Neural cell (in vitro differentiated cells): ENCODE measurements at regions not wholly inside any gene's neighbourhood (a gene's known extent, or its start where the extent isn't known, plus 50 kb on each side); places are given as distances from the start of the nearest gene placed in this dataset.

Experiments used
- H2AFZ ChIP-seq: fragments of 200-600, 300-800 bp; sonication (generic), shearing (Covaris generic); 2 replicates; pipeline ENCODE4 v1.6.0; 2014; ENCODE audit warnings: low read depth, mild to moderate bottlenecking, antibody characterized with exemption, low read length, moderate library complexity
- H3F3A ChIP-seq: fragments of 200-600 bp; shearing (Covaris generic); 2 replicates; pipeline ENCODE4 v1.6.1; 2016; ENCODE audit warnings: mild to moderate bottlenecking, moderate library complexity, mixed read lengths, antibody characterized with exemption, low read length; ENCODE audit not compliant: insufficient read depth, poor library complexity, severe bottlenecking
- H3K27ac ChIP-seq: fragments of 200-600, 300-800 bp; sonication (generic), shearing (Covaris generic); 2 replicates; pipeline ENCODE4 v1.5.1; 2014; ENCODE audit warnings: mild to moderate bottlenecking, low read length, moderate library complexity
- H3K27me3 ChIP-seq: fragments of 300-800, 200-600 bp; sonication (generic), shearing (Covaris generic); 2 replicates; pipeline ENCODE4 v1.6.0; 2014; ENCODE audit warnings: mild to moderate bottlenecking, low read depth, low read length, moderate library complexity; ENCODE audit not compliant: insufficient read depth
- H3K36me3 ChIP-seq: fragments of 300-800, 200-600 bp; sonication (generic), shearing (Covaris generic); 2 replicates; pipeline ENCODE4 v1.5.1; 2014; ENCODE audit warnings: mild to moderate bottlenecking, antibody characterized with exemption, low read length, moderate library complexity; ENCODE audit not compliant: insufficient read depth
- H3K4me2 ChIP-seq: fragments of 300-800, 200-600 bp; sonication (generic), shearing (Covaris generic); 2 replicates; pipeline ENCODE4 v1.6.0; 2014; ENCODE audit warnings: mild to moderate bottlenecking, low read length
- H3K4me3 ChIP-seq: fragments of 300-800, 200-600 bp; sonication (generic), shearing (Covaris generic); 2 replicates; pipeline ENCODE4 v1.5.1; 2014; ENCODE audit warnings: mild to moderate bottlenecking, low read length, moderate library complexity
- H3K79me2 ChIP-seq: fragments of 200-600 bp; shearing (Covaris generic); replicated peaks from 2 replicates; pipeline ENCODE4 v1.6.0; 2014; ENCODE audit warnings: mild to moderate bottlenecking, low read length, moderate library complexity; ENCODE audit not compliant: insufficient read depth
- H3K9ac ChIP-seq: fragments of 300-800, 200-600 bp; sonication (generic), shearing (Covaris generic); 2 replicates; pipeline ENCODE4 v1.6.1; 2016; ENCODE audit warnings: mild to moderate bottlenecking, low read length, mixed read lengths
- H3K9me2 ChIP-seq: fragments of 200-600 bp; shearing (Covaris generic); 2 replicates; pipeline ENCODE4 v1.6.1; 2016; ENCODE audit warnings: mild to moderate bottlenecking, low read length, mixed read lengths; ENCODE audit not compliant: insufficient read depth
- H3K9me3 ChIP-seq: fragments of 200-600, 300-800 bp; sonication (generic), shearing (Covaris generic); 2 replicates; pipeline ENCODE4 v1.6.1; 2016; ENCODE audit warnings: mild to moderate bottlenecking, mixed run types, low read length, moderate library complexity, mixed read lengths
- H4K20me1 ChIP-seq: fragments of 200-600 bp; shearing (Covaris generic); 2 replicates; pipeline ENCODE4 v1.6.1; 2016; ENCODE audit warnings: mild to moderate bottlenecking, mixed run types; ENCODE audit not compliant: insufficient read depth
- CTCF ChIP-seq: fragments of 450-650 bp; IDR thresholded peaks from 2 replicates; pipeline ENCODE4 v1.5.1; 2014; ENCODE audit warnings: antibody characterized with exemption, mild to moderate bottlenecking, moderate library complexity; ENCODE audit not compliant: poor library complexity, severe bottlenecking
- EP300 ChIP-seq: fragments of 450-650 bp; conservative IDR thresholded peaks from 2 replicates; pipeline ENCODE4 v1.6.1; 2014; ENCODE audit warnings: antibody characterized with exemption, mild to moderate bottlenecking, moderate library complexity; ENCODE audit not compliant: poor library complexity, severe bottlenecking
- EZH2 ChIP-seq: fragments of 200-600, 300-800 bp; shearing (Covaris generic), sonication (generic); IDR thresholded peaks from 2 replicates; pipeline ENCODE4 v1.6.1; 2014; ENCODE audit warnings: antibody characterized with exemption, low read length, borderline replicate concordance, mild to moderate bottlenecking; ENCODE audit not compliant: insufficient read depth, poor library complexity, severe bottlenecking
- MXI1 ChIP-seq: fragments of 450-650 bp; conservative IDR thresholded peaks from 2 replicates; pipeline ENCODE4 v1.6.1; 2014; ENCODE audit warnings: antibody characterized with exemption, mild to moderate bottlenecking; ENCODE audit not compliant: poor library complexity, severe bottlenecking
- POLR2AphosphoS5 ChIP-seq: IDR thresholded peaks from 2 replicates; pipeline ENCODE4 v1.6.1; 2012
- RAD21 ChIP-seq: fragments of 450-650 bp; conservative IDR thresholded peaks from 2 replicates; pipeline ENCODE4 v1.6.1; 2014; ENCODE audit warnings: antibody characterized with exemption, mild to moderate bottlenecking, moderate library complexity
- REST ChIP-seq: IDR thresholded peaks from 2 replicates; pipeline ENCODE4 v1.6.1; 2012; ENCODE audit warnings: borderline replicate concordance
- SMC3 ChIP-seq: fragments of 450-650 bp; conservative IDR thresholded peaks from 2 replicates; pipeline ENCODE4 v1.6.1; 2014; ENCODE audit warnings: antibody characterized with exemption, mild to moderate bottlenecking, moderate library complexity; ENCODE audit not compliant: poor library complexity
- TAF1 ChIP-seq: IDR thresholded peaks from 2 replicates; pipeline ENCODE4 v1.6.1; 2012; ENCODE audit warnings: low read depth

- TF ChIP-seq MXI1 = no peak
- no peak for TF ChIP-seq RAD21
- peak; percentile 63 for TF ChIP-seq POLR2AphosphoS5
- TF ChIP-seq SMC3 = no peak
- TF ChIP-seq CTCF = no peak
- no peak for TF ChIP-seq TAF1
- peak; percentile 85 for TF ChIP-seq EP300
- TF ChIP-seq EZH2 = no peak
- no peak for TF ChIP-seq REST
- no peaks in the 10 kb centered on the region for H3K36me3 ChIP-seq
- H3K9ac ChIP-seq = no peak overlapping the region
- H3K9me3 ChIP-seq = no peaks in the 10 kb centered on the region
- no peaks in the 10 kb centered on the region for H3K9me2 ChIP-seq
- H4K20me1 ChIP-seq = no peaks in the 10 kb centered on the region
- no peak overlapping the region for H3K4me2 ChIP-seq
- no peak overlapping the region for H3K4me3 ChIP-seq
- no peak overlapping the region for H2AFZ ChIP-seq
- no peaks in the 10 kb centered on the region for H3K79me2 ChIP-seq
- H3F3A ChIP-seq = no peaks in the 10 kb centered on the region
- no peaks in the 10 kb centered on the region for H3K27me3 ChIP-seq
- no peak overlapping the region for H3K27ac ChIP-seq
Measured at GRCh38 chr12:105924526-105925208, 214.1 kb downstream of the NUAK1 start.

GRCh38 chr12:105927564-105927963 lies 211.2 kb downstream of the NUAK1 start:
- Histone ChIP-seq H3K9ac (no peak overlapping the region), H3K36me3 (no peaks in the 10 kb centered on the region), H2AFZ (no peak overlapping the region), H3K9me2 (no peaks in the 10 kb centered on the region), H3K79me2 (no peaks in the 10 kb centered on the region), H3K9me3 (no peaks in the 10 kb centered on the region), H3K4me2 (no peak overlapping the region), H3K27me3 (no peaks in the 10 kb centered on the region), H4K20me1 (no peaks in the 10 kb centered on the region), H3K4me3 (no peak overlapping the region), H3F3A (no peaks in the 10 kb centered on the region), H3K27ac (no peak overlapping the region)
- no peak for TF ChIP-seq EP300
- no peak for TF ChIP-seq EZH2
- no peak for TF ChIP-seq CTCF
- TF ChIP-seq SMC3 = no peak
- TF ChIP-seq RAD21 = no peak
- TF ChIP-seq TAF1 = no peak
- no peak for TF ChIP-seq REST
- TF ChIP-seq POLR2AphosphoS5 = no peak
- TF ChIP-seq MXI1 = no peak
